ENCODE measurements at regions not wholly inside any gene's neighbourhood (a gene's known extent, or its start where the extent isn't known, plus 50 kb on each side); places are given as distances from the start of the nearest gene placed in this dataset.

- no peak for TF ChIP-seq CTCF (IDR thresholded peaks at IDR 0.05)
- no peak for TF ChIP-seq POLR2A (IDR thresholded peaks at IDR 0.05)
These were observed 1144.5 kb downstream of the HACE1 start for GRCh38 chr6:103715269-103715668.
